GM12801 (cell line): ENCODE measurements at regions not wholly inside any gene's neighbourhood (a gene's known extent, or its start where the extent isn't known, plus 50 kb on each side); places are given as distances from the start of the nearest gene placed in this dataset.

Experiments
- CTCF ChIP-seq: IDR thresholded peaks from one replicate; pipeline ENCODE4 v1.5.1; 2011; ENCODE audit warnings: control low read depth; ENCODE audit not compliant: insufficient read length; ENCODE audit errors: extremely low read depth

- no peak for TF ChIP-seq CTCF
Measured at GRCh38 chr6:138640028-138640427, 133.5 kb upstream of the CCDC28A start.

- TF ChIP-seq CTCF: no peak
Measured at GRCh38 chr6:138643210-138643609, 130.4 kb upstream of the CCDC28A start.

GRCh38 chr6:138645976-138646640 is 127.5 kb upstream of the CCDC28A start:
- TF ChIP-seq CTCF: no peak

GRCh38 chr6:138647006-138647405 is 126.6 kb upstream of the CCDC28A start:
- no peak for TF ChIP-seq CTCF

DNA sequence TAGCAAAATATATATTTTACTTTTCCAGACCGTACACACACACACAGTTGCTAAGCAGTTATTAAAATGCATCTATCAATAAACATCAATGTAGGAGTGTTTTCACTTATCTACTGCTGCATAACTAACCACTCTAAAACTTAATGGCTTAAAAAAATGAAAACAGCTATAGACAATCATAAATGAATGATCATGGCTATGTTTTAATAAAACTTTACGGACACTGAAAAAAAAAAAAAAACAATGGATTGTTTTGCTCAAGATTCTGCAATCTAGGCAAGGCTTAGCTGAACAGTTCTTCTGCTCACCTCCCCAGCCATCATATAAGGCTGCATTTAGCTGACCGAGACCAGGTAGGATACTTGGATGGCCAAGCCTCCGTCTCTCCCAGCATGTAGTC is 125.4 kb upstream of the CCDC28A start:
- no peak for TF ChIP-seq CTCF

DNA sequence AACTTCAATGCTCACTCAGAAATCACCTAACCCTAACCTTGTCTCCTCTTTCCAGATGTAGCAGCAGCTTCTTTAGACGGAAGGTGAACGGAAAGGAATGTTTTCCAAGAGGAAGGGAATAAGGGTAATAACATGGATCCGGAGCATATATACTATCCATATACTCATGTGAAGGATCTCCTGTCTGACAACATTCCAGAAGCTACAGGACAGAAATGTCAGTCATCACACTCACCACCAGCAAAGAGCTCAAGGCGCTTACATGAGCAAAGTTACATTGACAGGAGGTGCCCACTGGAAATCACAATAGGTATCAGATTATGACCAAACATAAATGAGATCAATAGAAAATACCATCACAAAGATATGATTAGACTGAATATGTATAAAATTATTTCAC is 122.1 kb upstream of the CCDC28A start:
- no peak for TF ChIP-seq CTCF

DNA sequence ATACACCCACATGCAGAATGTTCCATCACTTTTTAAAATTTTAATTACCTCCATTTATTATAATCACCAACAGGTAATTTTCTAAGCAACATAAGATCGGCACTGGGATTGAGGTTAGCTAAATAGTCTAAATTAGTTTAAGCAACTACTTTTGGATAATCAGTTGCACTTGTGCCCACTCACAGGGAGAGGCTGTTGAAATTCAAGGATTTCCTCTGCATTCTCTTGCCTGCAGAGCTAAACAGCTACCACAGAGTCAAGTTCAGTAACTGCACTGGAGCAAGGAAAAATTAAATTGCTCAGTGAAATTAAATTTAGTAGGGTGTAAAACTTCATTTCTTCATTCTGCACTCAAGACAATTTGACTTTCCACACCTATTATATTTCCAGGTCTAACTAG is 120.7 kb upstream of the CCDC28A start:
- TF ChIP-seq CTCF: no peak

- no peak for TF ChIP-seq CTCF
Measured at GRCh38 chr6:138653435-138653834, 120.1 kb upstream of the CCDC28A start.
